H1 (cell line): ENCODE measurements at regions not wholly inside any gene's neighbourhood (a gene's known extent, or its start where the extent isn't known, plus 50 kb on each side); places are given as distances from the start of the nearest gene placed in this dataset.

ENCODE experiments used
- CTCF ChIA-PET: fragments of 300-600 bp; sonication (Branson Sonifier 250); formaldehyde crosslinking; loops from one replicate; lab custom pipeline; 2021; ENCODE audit not compliant: partially characterized antibody; lab: Charles Lee
- POLR2A ChIA-PET: fragments of 300-600 bp; sonication (Branson Sonifier 250); formaldehyde crosslinking; loops from one replicate; lab custom pipeline; 2021; ENCODE audit warnings: inconsistent platforms; ENCODE audit not compliant: partially characterized antibody; lab: Charles Lee
- DNase-seq, 2 experiments: peaks; one replicate each; pipeline versions ENCODE4 v3.0.0 to v3.0.0-alpha.2; 2010 to 2022; ENCODE audit warnings: low spot score in 2 of 2, low read depth in 1 of 2, mixed read lengths in 1 of 2
- FAIRE-seq: peaks from 2 replicates; lab custom pipeline; 2011; peaks lifted over from hg19 to GRCh38; lab: Jason Lieb, UNC
- H2AFZ ChIP-seq: 2 replicates; pipeline ENCODE4 v1.8.1; 2012; ENCODE audit warnings: low read length, inconsistent platforms
- H2AK5ac ChIP-seq: 2 replicates; pipeline ENCODE4 v1.6.1; 2013; ENCODE audit warnings: low read depth, low read length
- H2BK120ac ChIP-seq: replicated peaks from 2 replicates; pipeline ENCODE3; 2013; ENCODE audit warnings: low read depth, low read length, inconsistent platforms
- H2BK12ac ChIP-seq: 2 replicates; pipeline ENCODE4 v1.6.1; 2013; ENCODE audit warnings: low read depth, low read length
- H2BK15ac ChIP-seq: 2 replicates; pipeline ENCODE4 v1.6.1; 2013; ENCODE audit warnings: low read length
- H2BK20ac ChIP-seq: 2 replicates; pipeline ENCODE4 v1.6.1; 2013; ENCODE audit warnings: low read length
- H2BK5ac ChIP-seq: 2 replicates; pipeline ENCODE4 v1.6.1; 2013; ENCODE audit warnings: low read depth, low read length
- H3K14ac ChIP-seq: 2 replicates; pipeline ENCODE4 v1.6.1; 2013; ENCODE audit warnings: inconsistent platforms; ENCODE audit not compliant: insufficient read length
- H3K18ac ChIP-seq: 2 replicates; pipeline ENCODE4 v1.6.1; 2013; ENCODE audit warnings: low read length; ENCODE audit errors: extremely low read depth
- H3K23ac ChIP-seq: 2 replicates; pipeline ENCODE4 v1.6.1; 2013; ENCODE audit warnings: inconsistent platforms; ENCODE audit not compliant: insufficient read length
- H3K23me2 ChIP-seq: 2 replicates; pipeline ENCODE4 v1.6.1; 2013; ENCODE audit warnings: low read depth, low read length
- H3K27ac ChIP-seq: 2 replicates; pipeline ENCODE4 v1.6.1; 2011; ENCODE audit warnings: low read depth, low read length, inconsistent platforms
- H3K27me3 ChIP-seq, 4 experiments: replicated peaks in 1 of 4; 1 replicate in 1 of 4; 2 replicates in 3 of 4; pipeline versions ENCODE4 v1.6.1 to v1.8.1; 2011 to 2013; ENCODE audit warnings: low read length in 3 of 4, mild to moderate bottlenecking in 3 of 4, inconsistent platforms in 2 of 4, mixed read lengths in 2 of 4, moderate library complexity in 1 of 4; ENCODE audit not compliant: control insufficient read depth in 3 of 4, insufficient read depth in 3 of 4; ENCODE audit errors: extremely low read depth in 1 of 4
- H3K36me3 ChIP-seq, 4 experiments: 2 replicates each; pipeline versions ENCODE4 v1.6.1 to v1.8.1; 2011 to 2013; ENCODE audit warnings: mild to moderate bottlenecking in 4 of 4, low read length in 3 of 4, moderate library complexity in 2 of 4, control low read depth in 1 of 4, inconsistent platforms in 1 of 4; ENCODE audit not compliant: insufficient read depth in 4 of 4, control insufficient read depth in 2 of 4
- H3K4ac ChIP-seq: replicated peaks from 2 replicates; pipeline ENCODE3; 2013; ENCODE audit warnings: low read length, low read depth, mixed read lengths, inconsistent platforms; ENCODE audit not compliant: insufficient read length
- H3K4me1 ChIP-seq, 4 experiments: replicated peaks in 1 of 4; 1 replicate in 1 of 4; 2 replicates in 3 of 4; pipeline versions ENCODE4 v1.6.1 to v1.8.1; 2011 to 2013; ENCODE audit warnings: low read length in 3 of 4, inconsistent platforms in 2 of 4, mixed read lengths in 1 of 4; ENCODE audit not compliant: insufficient read depth in 4 of 4, control insufficient read depth in 3 of 4
- H3K4me2 ChIP-seq, 2 experiments: 2 replicates each; pipeline versions ENCODE4 v1.6.1 to v1.8.1; 2011 to 2013; ENCODE audit warnings: low read depth in 2 of 2, low read length in 2 of 2, control low read depth in 1 of 2, inconsistent platforms in 1 of 2, mild to moderate bottlenecking in 1 of 2; ENCODE audit not compliant: insufficient read depth in 1 of 2
- H3K4me3 ChIP-seq, 4 experiments: fragments of 200-600, 300-600 bp in 1 of 4; sonication (generic), shearing (Covaris generic), sonication (Bioruptor Twin) in 1 of 4; 2 replicates each; pipeline versions ENCODE4 v1.5.1 to v1.8.1; 2011 to 2016; ENCODE audit warnings: low read length in 4 of 4, low read depth in 3 of 4, control low read depth in 2 of 4, inconsistent platforms in 2 of 4, mild to moderate bottlenecking in 2 of 4, mixed read lengths in 1 of 4, moderate library complexity in 1 of 4; ENCODE audit not compliant: insufficient read depth in 2 of 4; ENCODE audit errors: extremely low read depth in 1 of 4
- H3K56ac ChIP-seq: replicated peaks from 2 replicates; pipeline ENCODE3; 2013; ENCODE audit warnings: low read depth, mild to moderate bottlenecking, mixed read lengths, low read length, inconsistent platforms; ENCODE audit not compliant: insufficient read length
- H3K79me1 ChIP-seq: 2 replicates; pipeline ENCODE4 v1.6.1; 2013; ENCODE audit warnings: low read depth, low read length, control low read depth
- H3K79me2 ChIP-seq, 2 experiments: 2 replicates each; pipeline versions ENCODE4 v1.6.1 to v1.8.1; 2012 to 2013; ENCODE audit warnings: low read length in 2 of 2, mild to moderate bottlenecking in 2 of 2, inconsistent platforms in 1 of 2; ENCODE audit not compliant: insufficient read depth in 2 of 2, control insufficient read depth in 1 of 2
- H3K9ac ChIP-seq, 4 experiments: replicated peaks in 1 of 4; 1 replicate in 1 of 4; 2 replicates in 3 of 4; pipeline versions ENCODE4 v1.6.1 to v1.8.1; 2011 to 2013; ENCODE audit warnings: low read depth in 3 of 4, low read length in 3 of 4, control low read depth in 2 of 4, mild to moderate bottlenecking in 2 of 4, moderate library complexity in 2 of 4, inconsistent platforms in 1 of 4; ENCODE audit errors: extremely low read depth in 1 of 4
- H3K9me3 ChIP-seq, 2 experiments: 2 replicates each; pipeline versions ENCODE4 v1.6.1 to v1.8.1; 2012 to 2013; ENCODE audit warnings: mild to moderate bottlenecking in 2 of 2, moderate library complexity in 2 of 2, control low read depth in 1 of 2, inconsistent platforms in 1 of 2, low read depth in 1 of 2, low read length in 1 of 2, mixed read lengths in 1 of 2; ENCODE audit not compliant: insufficient read depth in 2 of 2
- H4K20me1 ChIP-seq, 2 experiments: replicated peaks in 1 of 2; 2 replicates each; pipeline versions ENCODE3 to v1.8.1; 2011 to 2013; ENCODE audit warnings: inconsistent platforms in 2 of 2, low read length in 2 of 2, mild to moderate bottlenecking in 1 of 2; ENCODE audit not compliant: insufficient read depth in 2 of 2, control insufficient read depth in 1 of 2
- H4K5ac ChIP-seq: 2 replicates; pipeline ENCODE4 v1.6.1; 2013; ENCODE audit warnings: low read length, low read depth, mixed read lengths, inconsistent platforms; ENCODE audit not compliant: insufficient read length
- H4K8ac ChIP-seq: 2 replicates; pipeline ENCODE4 v1.8.0; 2013; ENCODE audit warnings: mild to moderate bottlenecking, moderate library complexity, low read length, inconsistent platforms; ENCODE audit not compliant: insufficient read depth; ENCODE audit errors: extremely low read depth
- H4K91ac ChIP-seq: replicated peaks from 2 replicates; pipeline ENCODE3; 2013; ENCODE audit warnings: low read length, mixed read lengths, inconsistent platforms; ENCODE audit not compliant: insufficient read length
- BACH1 ChIP-seq: IDR thresholded peaks from 2 replicates; pipeline ENCODE4 v1.6.1; 2012; ENCODE audit warnings: low read length, improper control_type of control experiment
- CBX8 ChIP-seq: fragments of 300-800, 300-1000 bp; sonication (generic); IDR thresholded peaks from 2 replicates; pipeline ENCODE4 v1.7.1; 2016; ENCODE audit warnings: low read depth, low read length, borderline replicate concordance
- CEBPB ChIP-seq: IDR thresholded peaks from 2 replicates; pipeline ENCODE4 v1.6.1; 2012; ENCODE audit warnings: low read depth, low read length
- EP300 ChIP-seq, 2 experiments: IDR thresholded peaks; 1 replicate in 1 of 2; 2 replicates in 1 of 2; pipeline ENCODE4 v1.6.1; 2011 to 2012; ENCODE audit warnings: low read depth in 2 of 2, low read length in 2 of 2, mild to moderate bottlenecking in 2 of 2, borderline replicate concordance in 1 of 2, inconsistent platforms in 1 of 2, moderate library complexity in 1 of 2
- HDAC2 ChIP-seq, 2 experiments: fragments of 300-600 bp in 1 of 2; sonication (generic) in 1 of 2; IDR thresholded peaks; 2 replicates each; pipeline ENCODE4 v1.6.1; 2011 to 2012; ENCODE audit warnings: low read depth in 2 of 2, low read length in 2 of 2, mild to moderate bottlenecking in 2 of 2, moderate library complexity in 2 of 2, borderline replicate concordance in 1 of 2, inconsistent platforms in 1 of 2
- HDAC6 ChIP-seq: IDR thresholded peaks from one replicate; pipeline ENCODE4 v1.7.1; 2012; ENCODE audit warnings: low read depth, mild to moderate bottlenecking, inconsistent platforms, low read length, moderate library complexity
- KDM4A ChIP-seq: IDR thresholded peaks from one replicate; pipeline ENCODE4 v1.7.1; 2012; ENCODE audit warnings: low read depth, mild to moderate bottlenecking, moderate library complexity, low read length, inconsistent platforms; ENCODE audit not compliant: severe bottlenecking
- RFX5 ChIP-seq: IDR thresholded peaks from 2 replicates; pipeline ENCODE4 v1.6.1; 2011; ENCODE audit warnings: low read depth, low read length, improper control_type of control experiment, borderline replicate concordance
- SIN3A ChIP-seq, 2 experiments: IDR thresholded peaks in 1 of 2; conservative IDR thresholded peaks in 1 of 2; 2 replicates each; pipeline ENCODE4 v1.6.1; 2011 to 2012; ENCODE audit warnings: low read length in 2 of 2, improper control_type of control experiment in 1 of 2, low read depth in 1 of 2, mild to moderate bottlenecking in 1 of 2
- SIRT6 ChIP-seq: IDR thresholded peaks from one replicate; pipeline ENCODE4 v1.7.1; 2012; ENCODE audit warnings: low read length, inconsistent platforms
- SP2 ChIP-seq: IDR thresholded peaks from 2 replicates; pipeline ENCODE4 v1.6.1; 2012; ENCODE audit warnings: mild to moderate bottlenecking, low read length, inconsistent platforms
- TAF7 ChIP-seq: optimal IDR thresholded peaks from 2 replicates; pipeline ENCODE3; 2011; ENCODE audit warnings: low read depth, mild to moderate bottlenecking, inconsistent platforms, low read length, moderate library complexity, borderline replicate concordance
- WGBS, 2 experiments: shearing (Covaris generic) in 1 of 2; methylation state at CpG; one replicate each; pipeline versions ENCODE4 v1.1.6 to v1.1.7; 2013 to 2015; ENCODE audit warnings: low lambda C conversion rate in 2 of 2, mixed read lengths in 2 of 2, inconsistent platforms in 1 of 2, low coverage in 1 of 2, missing lambda C conversion rate in 1 of 2; ENCODE audit not compliant: insufficient replicate concordance in 2 of 2, insufficient coverage in 1 of 2, insufficient read length in 1 of 2; ENCODE audit errors: extremely low coverage in 1 of 2, missing lambda C conversion rate in 1 of 2; 5-methylcytosine and 5-hydroxymethylcytosine counted together
- TF ChIP-seq, protein P1 (sequence below): IDR thresholded peaks from 2 replicates; pipeline ENCODE4 v1.6.1; 2011; ENCODE audit warnings: low read length, improper control_type of control experiment

DNA sequence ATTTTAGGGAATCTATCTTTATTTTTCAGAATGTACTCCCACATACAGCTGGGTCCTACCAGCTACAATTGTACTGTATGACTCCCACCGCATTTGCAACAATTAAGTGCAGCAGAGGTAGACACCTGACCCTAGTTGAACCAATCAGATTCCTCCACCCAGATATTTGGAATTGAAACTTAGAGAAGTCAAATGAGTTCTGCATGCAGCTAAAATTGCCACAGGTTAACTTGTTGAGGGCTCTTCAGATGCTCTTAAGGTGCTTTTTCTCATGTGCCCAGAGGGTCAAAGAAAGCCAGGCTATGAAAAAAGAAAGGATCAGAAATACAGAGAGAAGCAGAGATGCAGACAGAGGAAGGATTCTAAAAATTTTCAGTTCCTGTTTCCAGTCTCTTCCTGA is 68.0 kb upstream of the TES start:
- no peak overlapping the region for H3K4me3 ChIP-seq
- no peak overlapping the region for H3K56ac ChIP-seq
- no peak overlapping the region for H3K4ac ChIP-seq
- 100% methylated on average over 1 of the region's 1 CpG; no CpG with 5 or more reads in 1 of the 2 experiments for WGBS, 2 experiments
- CTCF ChIA-PET, result interaction anchor here (0.8 to 2.0 kb wide), 5 partner anchors 10 to 446 kb away, joined by 3 to 6 read pairs (median 4); no protein-coding TSS in a partner anchor
- no peak overlapping the region for H3K27ac ChIP-seq
- no peaks in the 10 kb centered on the region for H3K27me3 ChIP-seq
- POLR2A ChIA-PET, result no interaction called here
- no peak overlapping the region for H4K8ac ChIP-seq
- H3K9me3 ChIP-seq, result no peaks in the 10 kb centered on the region
- no peak overlapping the region for H2BK15ac ChIP-seq
- no peak overlapping the region for H3K23ac ChIP-seq
- 0 out of 2 replicates have a peak overlapping the region, but pooled peaks have one; percentile 64 for H2AFZ ChIP-seq
- H3K36me3 ChIP-seq, result no peaks in the 10 kb centered on the region
- no peak overlapping the region for H4K5ac ChIP-seq
- FAIRE-seq (no peak), DNase-seq (no peak)
- no peaks in the 10 kb centered on the region for H3K79me2 ChIP-seq
- H3K9ac ChIP-seq, result no peak overlapping the region
- no peak overlapping the region for H3K4me2 ChIP-seq
- H4K91ac ChIP-seq, result no peak overlapping the region
- H4K20me1 ChIP-seq, result no peaks in the 10 kb centered on the region
- H2BK20ac ChIP-seq, result no peak overlapping the region
- no peaks in the 10 kb centered on the region for H3K4me1 ChIP-seq
- no peak overlapping the region for H3K14ac ChIP-seq
- H3K18ac ChIP-seq, result no peak overlapping the region
- no peak overlapping the region for H2AK5ac ChIP-seq
- no peak overlapping the region for H2BK120ac ChIP-seq
- no peaks in the 10 kb centered on the region for H3K79me1 ChIP-seq
- H3K23me2 ChIP-seq, result no peaks in the 10 kb centered on the region
- no peak overlapping the region for H2BK5ac ChIP-seq
- no peak overlapping the region for H2BK12ac ChIP-seq
- TF ChIP-seq HDAC6, result no peak
- no peak for TF ChIP-seq RFX5
- no peak for TF ChIP-seq TAF7
- TF ChIP-seq CEBPB, result no peak
- no peak for TF ChIP-seq KDM4A
- TF ChIP-seq SP2, result no peak
- TF ChIP-seq, protein P1, sequence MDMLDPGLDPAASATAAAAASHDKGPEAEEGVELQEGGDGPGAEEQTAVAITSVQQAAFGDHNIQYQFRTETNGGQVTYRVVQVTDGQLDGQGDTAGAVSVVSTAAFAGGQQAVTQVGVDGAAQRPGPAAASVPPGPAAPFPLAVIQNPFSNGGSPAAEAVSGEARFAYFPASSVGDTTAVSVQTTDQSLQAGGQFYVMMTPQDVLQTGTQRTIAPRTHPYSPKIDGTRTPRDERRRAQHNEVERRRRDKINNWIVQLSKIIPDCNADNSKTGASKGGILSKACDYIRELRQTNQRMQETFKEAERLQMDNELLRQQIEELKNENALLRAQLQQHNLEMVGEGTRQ, result no peak
- TF ChIP-seq SIRT6, result no peak
- TF ChIP-seq BACH1, result no peak
- no peak for TF ChIP-seq HDAC2 (IDR thresholded peaks at IDR 0.05; ENCODE audit: borderline replicate concordance in 1 of 2, low read depth in 2 of 2, low read length in 2 of 2)
- TF ChIP-seq EP300 (IDR thresholded peaks at IDR 0.05; ENCODE audit: borderline replicate concordance in 1 of 2, low read depth in 2 of 2, low read length in 2 of 2), result no peak
- no peak for TF ChIP-seq SIN3A (conservative IDR thresholded peaks at IDR 0.05 in 1 of 2, IDR thresholded peaks at IDR 0.05 in 1 of 2; ENCODE audit: low read depth in 1 of 2, low read length in 2 of 2)
- no peak for TF ChIP-seq CBX8
